PC-9 (cell line): ENCODE measurements at regions not wholly inside any gene's neighbourhood (a gene's known extent, or its start where the extent isn't known, plus 50 kb on each side); places are given as distances from the start of the nearest gene placed in this dataset.
"Not testable (repeated sequence)": the region's sequence is repeated elsewhere in the genome, so short reads cannot be mapped to it uniquely, and the experiment has no call there.

ENCODE experiments used
- BruUV-seq: library from RNA; stranded (reverse); fragments of 400-500 nt; replicated peaks from 2 replicates; lab custom pipeline; 2021; lab: Mats Ljungman, UMichigan
- CTCF ChIA-PET: fragments of 300-600 bp; sonication (Branson Sonifier 250); formaldehyde crosslinking; loops from one replicate; lab custom pipeline; 2022; ENCODE audit warnings: antibody characterized with exemption; lab: Charles Lee
- POLR2A ChIA-PET: fragments of 300-600 bp; sonication (Branson Sonifier 250); formaldehyde crosslinking; loops from one replicate; lab custom pipeline; 2022; ENCODE audit warnings: antibody characterized with exemption; ENCODE audit not compliant: unreplicated experiment; lab: Charles Lee
- DNase-seq, 2 experiments: peaks; one replicate each; pipeline versions ENCODE4 v3.0.0 to v3.0.0-alpha.2; 2015 to 2022; ENCODE audit warnings: mixed read lengths in 1 of 2
- H2AFZ ChIP-seq: fragments of 200-600 bp; sonication (generic); 2 replicates; pipeline ENCODE4 v1.8.1; 2017; ENCODE audit warnings: antibody characterized with exemption
- H3F3A ChIP-seq: fragments of 200-600 bp; sonication (generic); 2 replicates; pipeline ENCODE4 v1.8.1; 2017; ENCODE audit warnings: antibody characterized with exemption, mild to moderate bottlenecking, low read depth; ENCODE audit not compliant: insufficient read depth
- H3K27ac ChIP-seq: fragments of 200-600 bp; sonication (generic); 2 replicates; pipeline ENCODE4 v1.6.1; 2016; ENCODE audit warnings: mixed run types
- H3K27me3 ChIP-seq: fragments of 200-600 bp; sonication (generic); 2 replicates; pipeline ENCODE4 v1.6.1; 2016; ENCODE audit warnings: low read depth, mixed run types; ENCODE audit not compliant: insufficient read depth
- H3K36me3 ChIP-seq: fragments of 200-600 bp; sonication (generic); 2 replicates; pipeline ENCODE4 v1.6.1; 2016; ENCODE audit warnings: low read depth, mixed run types
- H3K4me1 ChIP-seq: fragments of 200-600 bp; sonication (generic); replicated peaks from 2 replicates; pipeline ENCODE4 v1.6.1; 2016; ENCODE audit warnings: mixed run types; ENCODE audit not compliant: insufficient read depth
- H3K4me2 ChIP-seq: fragments of 200-600 bp; sonication (generic); 2 replicates; pipeline ENCODE4 v1.6.1; 2017; ENCODE audit warnings: mixed run types
- H3K4me3 ChIP-seq: fragments of 200-600 bp; sonication (generic); 2 replicates; pipeline ENCODE4 v1.6.1; 2016; ENCODE audit warnings: mixed run types
- H3K79me2 ChIP-seq: fragments of 200-600 bp; sonication (generic); 2 replicates; pipeline ENCODE4 v1.6.1; 2017; ENCODE audit warnings: low read depth, mixed run types
- H3K9me2 ChIP-seq: fragments of 200-600 bp; sonication (generic); 2 replicates; pipeline ENCODE4 v1.8.1; 2017; ENCODE audit warnings: mild to moderate bottlenecking; ENCODE audit not compliant: insufficient read depth
- H3K9me3 ChIP-seq: fragments of 200-600 bp; sonication (generic); 2 replicates; pipeline ENCODE4 v1.8.1; 2016; ENCODE audit warnings: low read depth; ENCODE audit not compliant: insufficient read depth
- H4K20me1 ChIP-seq: fragments of 200-600 bp; sonication (generic); 2 replicates; pipeline ENCODE4 v1.8.1; 2017; ENCODE audit not compliant: insufficient read depth
- EZH2 ChIP-seq: fragments of 200-600 bp; sonication (generic); IDR thresholded peaks from 2 replicates; pipeline ENCODE4 v1.8.0; 2017; ENCODE audit warnings: antibody characterized with exemption, low read depth
- intact Hi-C: fragments of 100-400 bp; cut with micrococcal nuclease; formaldehyde crosslinking; loops from one replicate; pipeline ENCODE4 v1.10.0; 2022; ENCODE audit not compliant: unreplicated experiment
- TF ChIP-seq, protein P1 (sequence below): fragments of 200-600 bp; sonication (generic); conservative IDR thresholded peaks from 2 replicates; pipeline ENCODE4 v1.6.1; 2017; ENCODE audit warnings: mixed run types, antibody characterized with exemption, mild to moderate bottlenecking, moderate library complexity

DNA sequence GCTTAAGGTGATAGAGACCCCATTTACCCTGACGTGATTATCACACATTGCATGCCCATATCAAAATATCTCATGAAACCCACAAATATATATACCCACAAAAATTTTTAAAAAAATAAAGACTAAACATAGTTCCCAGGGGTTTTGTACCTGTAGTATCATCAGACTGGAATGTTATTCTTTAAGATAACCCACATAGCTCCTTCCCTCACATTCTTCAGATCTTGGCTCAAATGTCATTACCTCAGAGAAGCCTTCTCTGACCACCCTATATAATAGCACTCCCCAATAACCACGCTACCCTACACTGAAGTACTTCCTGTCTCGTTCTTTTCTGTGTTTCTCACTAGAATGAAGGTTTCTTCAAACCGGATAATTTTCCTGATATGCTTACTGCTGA, 138.3 kb upstream of the SNX7 start:
- Histone ChIP-seq H3K27ac (no peak overlapping the region), H3K9me3 (no peaks in the 10 kb centered on the region), H3F3A (no peaks in the 10 kb centered on the region; the same call in 1 of the 2 replicates), H2AFZ (no peak overlapping the region), H3K79me2 (no peaks in the 10 kb centered on the region), H3K4me2 (no peak overlapping the region), H3K4me3 (no peak overlapping the region), H3K9me2 (0 out of 2 replicates have a peak, but pooled peaks cover 10% of the 10 kb centered on the region), H3K27me3 (no peaks in the 10 kb centered on the region), H3K36me3 (no peaks in the 10 kb centered on the region), H4K20me1 (no peaks in the 10 kb centered on the region), H3K4me1 (no peaks in the 10 kb centered on the region)
- DNase-seq = peak in 1 of 2 experiments; percentile 39
- POLR2A ChIA-PET = no interaction called here
- BruUV-seq = no TSS peak
- intact Hi-C loops = no loop called here
- no peak for TF ChIP-seq EZH2
- TF ChIP-seq, protein P1, sequence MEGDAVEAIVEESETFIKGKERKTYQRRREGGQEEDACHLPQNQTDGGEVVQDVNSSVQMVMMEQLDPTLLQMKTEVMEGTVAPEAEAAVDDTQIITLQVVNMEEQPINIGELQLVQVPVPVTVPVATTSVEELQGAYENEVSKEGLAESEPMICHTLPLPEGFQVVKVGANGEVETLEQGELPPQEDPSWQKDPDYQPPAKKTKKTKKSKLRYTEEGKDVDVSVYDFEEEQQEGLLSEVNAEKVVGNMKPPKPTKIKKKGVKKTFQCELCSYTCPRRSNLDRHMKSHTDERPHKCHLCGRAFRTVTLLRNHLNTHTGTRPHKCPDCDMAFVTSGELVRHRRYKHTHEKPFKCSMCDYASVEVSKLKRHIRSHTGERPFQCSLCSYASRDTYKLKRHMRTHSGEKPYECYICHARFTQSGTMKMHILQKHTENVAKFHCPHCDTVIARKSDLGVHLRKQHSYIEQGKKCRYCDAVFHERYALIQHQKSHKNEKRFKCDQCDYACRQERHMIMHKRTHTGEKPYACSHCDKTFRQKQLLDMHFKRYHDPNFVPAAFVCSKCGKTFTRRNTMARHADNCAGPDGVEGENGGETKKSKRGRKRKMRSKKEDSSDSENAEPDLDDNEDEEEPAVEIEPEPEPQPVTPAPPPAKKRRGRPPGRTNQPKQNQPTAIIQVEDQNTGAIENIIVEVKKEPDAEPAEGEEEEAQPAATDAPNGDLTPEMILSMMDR = no peak
- CTCF ChIA-PET = no interaction called here

DNA sequence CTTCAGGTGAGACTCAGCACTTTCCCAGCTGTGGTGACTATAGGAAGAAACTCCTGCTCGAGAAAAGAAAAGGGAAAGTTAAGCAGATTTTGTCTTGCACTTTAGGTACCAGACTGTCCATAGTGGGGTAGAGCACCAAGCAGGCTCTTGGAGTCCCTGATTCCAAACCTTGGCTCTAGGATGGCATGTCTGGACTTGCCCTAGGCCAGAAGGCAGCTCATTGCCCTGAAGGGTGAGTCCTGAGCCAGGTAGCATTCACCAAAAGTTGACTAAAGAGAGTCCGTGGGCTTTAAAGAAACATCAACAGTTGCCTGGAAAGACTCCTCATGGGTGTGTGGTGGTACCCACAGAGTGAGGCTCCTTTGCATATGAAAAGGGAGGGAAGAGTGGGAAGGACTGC, 145.2 kb upstream of the SNX7 start:
- Histone ChIP-seq H3K36me3 (no peaks in the 10 kb centered on the region), H3K27ac (no peak overlapping the region), H3K4me2 (no peak overlapping the region), H4K20me1 (no peaks in the 10 kb centered on the region), H3K4me1 (no peaks in the 10 kb centered on the region), H3K4me3 (no peak overlapping the region), H3K9me3 (no peaks in the 10 kb centered on the region), H2AFZ (no peak overlapping the region), H3K9me2 (0 out of 2 replicates have a peak, but pooled peaks cover under 1% of the 10 kb centered on the region), H3F3A (no peaks in the 10 kb centered on the region), H3K27me3 (no peaks in the 10 kb centered on the region), H3K79me2 (no peaks in the 10 kb centered on the region)
- BruUV-seq = no TSS peak
- intact Hi-C loops = no loop called here
- no peak for DNase-seq
- TF ChIP-seq EZH2 = no peak
- TF ChIP-seq, protein P1 = no peak
- ChIA-PET POLR2A (no interaction called here), CTCF (no interaction called here)

DNA sequence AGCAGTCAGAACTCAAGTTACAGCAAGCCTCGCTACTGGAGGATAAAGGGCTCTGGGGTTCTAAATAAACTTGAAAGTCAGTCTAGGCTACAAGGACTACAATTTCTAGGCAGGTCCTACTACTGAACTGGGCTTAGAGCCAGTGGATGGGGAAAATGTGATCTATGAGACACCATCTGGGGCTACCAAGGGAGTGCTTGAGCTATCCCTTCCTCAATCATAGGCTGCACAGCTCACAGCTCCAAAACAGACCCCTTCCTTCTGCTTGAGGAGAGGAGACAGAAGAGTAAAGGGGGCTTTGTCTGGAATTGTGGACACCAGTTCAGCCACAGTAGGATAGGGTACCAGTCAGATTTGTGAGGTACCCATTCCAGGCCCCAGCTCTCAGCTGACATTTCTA, 145.8 kb upstream of the SNX7 start:
- Histone ChIP-seq H3K27ac (no peak overlapping the region), H2AFZ (no peak overlapping the region), H3K4me3 (no peak overlapping the region), H3K9me3 (no peaks in the 10 kb centered on the region), H3K79me2 (no peaks in the 10 kb centered on the region), H3K27me3 (no peaks in the 10 kb centered on the region), H4K20me1 (no peaks in the 10 kb centered on the region), H3K4me2 (no peak overlapping the region), H3K9me2 (no peaks in the 10 kb centered on the region), H3K4me1 (no peaks in the 10 kb centered on the region), H3K36me3 (no peaks in the 10 kb centered on the region), H3F3A (no peaks in the 10 kb centered on the region)
- ChIA-PET POLR2A (no interaction called here), CTCF (no interaction called here)
- intact Hi-C loops = no loop called here
- BruUV-seq = no TSS peak
- DNase-seq = no peak
- TF ChIP-seq, protein P1 = no peak
- TF ChIP-seq EZH2 = no peak

DNA sequence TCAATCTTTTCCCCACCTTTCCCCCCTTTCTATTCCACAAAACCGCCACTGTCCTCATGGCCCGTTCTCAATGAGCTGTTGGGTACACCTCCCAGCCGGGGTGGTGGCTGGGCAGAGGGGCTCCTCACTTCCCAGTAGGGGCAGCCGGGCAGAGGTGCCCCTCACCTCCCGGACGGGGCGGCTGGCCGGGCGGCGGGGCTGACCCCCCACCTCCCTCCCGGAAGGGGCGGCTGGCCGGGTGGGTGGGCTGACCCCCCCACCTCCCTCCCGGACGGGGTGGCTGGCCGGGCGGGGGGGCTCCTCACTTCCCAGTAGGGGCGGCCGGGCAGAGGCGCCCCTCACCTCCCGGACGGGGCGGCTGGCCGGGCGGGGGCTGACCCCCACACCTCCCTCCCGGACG, 149.3 kb upstream of the SNX7 start:
- H3K79me2 ChIP-seq, H4K20me1 ChIP-seq, H3K27ac ChIP-seq, H3K36me3 ChIP-seq, CTCF ChIA-PET, H2AFZ ChIP-seq, H3K27me3 ChIP-seq, H3F3A ChIP-seq, intact Hi-C loops, DNase-seq, POLR2A ChIA-PET, H3K4me3 ChIP-seq, H3K4me2 ChIP-seq, H3K4me1 ChIP-seq, BruUV-seq, H3K9me2 ChIP-seq, H3K9me3 ChIP-seq: not testable (repeated sequence)
